Lower lobe of right lung (tissue), 2 donors: ENCODE measurements at regions not wholly inside any gene's neighbourhood (a gene's known extent, or its start where the extent isn't known, plus 50 kb on each side); places are given as distances from the start of the nearest gene placed in this dataset.
"Not testable (repeated sequence)": the region's sequence is repeated elsewhere in the genome, so short reads cannot be mapped to it uniquely, and the experiment has no call there.

Experiments used
- ATAC-seq, 2 donors: fragments of 200-7000 bp; cut with Tn5 transposase; one replicate each; pipeline ENCODE4 v1.9.1; 2020 to 2022; ENCODE audit warnings: mild to moderate bottlenecking in 2 of 2, moderate library complexity in 2 of 2
- DNase-seq: peaks from one replicate; pipeline ENCODE4 v3.0.0-alpha.2; 2020
- H3K27ac ChIP-seq: fragments of 200-600 bp; one replicate; pipeline ENCODE4 v1.8.0; 2022
- H3K27me3 ChIP-seq: fragments of 200-600 bp; one replicate; pipeline ENCODE4 v1.8.0; 2022; ENCODE audit warnings: low read depth
- H3K36me3 ChIP-seq: fragments of 200-600 bp; one replicate; pipeline ENCODE4 v1.8.0; 2022; ENCODE audit warnings: mild to moderate bottlenecking
- H3K4me1 ChIP-seq: fragments of 200-600 bp; one replicate; pipeline ENCODE4 v1.8.0; 2022
- H3K4me3 ChIP-seq: fragments of 200-600 bp; one replicate; pipeline ENCODE4 v1.8.0; 2022; ENCODE audit warnings: mild to moderate bottlenecking
- H3K9me3 ChIP-seq: fragments of 200-600 bp; one replicate; pipeline ENCODE4 v1.8.0; 2022
- intact Hi-C: fragments of 100-400 bp; cut with DNase I; formaldehyde crosslinking; loops from one replicate; pipeline ENCODE4 v1.11.0; 2022
- TF ChIP-seq, protein P1 (sequence below): fragments of 200-600 bp; IDR thresholded peaks from one replicate; pipeline ENCODE4 v1.8.0; 2022; ENCODE audit warnings: antibody characterized with exemption, mild to moderate bottlenecking
- donor health status: DM: no; HTN: yes; CAD: no; lungs with severe emphysema.

- Histone ChIP-seq H3K36me3 (no peaks in the 10 kb centered on the region), H3K4me1 (no peaks in the 10 kb centered on the region), H3K27ac (no peak overlapping the region), H3K27me3 (no peaks in the 10 kb centered on the region), H3K9me3 (no peaks in the 10 kb centered on the region), H3K4me3 (no peak overlapping the region)
- DNase-seq, result no peak
- no peak for ATAC-seq
- intact Hi-C loops, result no loop called here
- TF ChIP-seq, protein P1, sequence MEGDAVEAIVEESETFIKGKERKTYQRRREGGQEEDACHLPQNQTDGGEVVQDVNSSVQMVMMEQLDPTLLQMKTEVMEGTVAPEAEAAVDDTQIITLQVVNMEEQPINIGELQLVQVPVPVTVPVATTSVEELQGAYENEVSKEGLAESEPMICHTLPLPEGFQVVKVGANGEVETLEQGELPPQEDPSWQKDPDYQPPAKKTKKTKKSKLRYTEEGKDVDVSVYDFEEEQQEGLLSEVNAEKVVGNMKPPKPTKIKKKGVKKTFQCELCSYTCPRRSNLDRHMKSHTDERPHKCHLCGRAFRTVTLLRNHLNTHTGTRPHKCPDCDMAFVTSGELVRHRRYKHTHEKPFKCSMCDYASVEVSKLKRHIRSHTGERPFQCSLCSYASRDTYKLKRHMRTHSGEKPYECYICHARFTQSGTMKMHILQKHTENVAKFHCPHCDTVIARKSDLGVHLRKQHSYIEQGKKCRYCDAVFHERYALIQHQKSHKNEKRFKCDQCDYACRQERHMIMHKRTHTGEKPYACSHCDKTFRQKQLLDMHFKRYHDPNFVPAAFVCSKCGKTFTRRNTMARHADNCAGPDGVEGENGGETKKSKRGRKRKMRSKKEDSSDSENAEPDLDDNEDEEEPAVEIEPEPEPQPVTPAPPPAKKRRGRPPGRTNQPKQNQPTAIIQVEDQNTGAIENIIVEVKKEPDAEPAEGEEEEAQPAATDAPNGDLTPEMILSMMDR, result no peak
These were observed 67.8 kb upstream of the ABCD3 start for GRCh38 chr1:94350350-94350924.

DNA sequence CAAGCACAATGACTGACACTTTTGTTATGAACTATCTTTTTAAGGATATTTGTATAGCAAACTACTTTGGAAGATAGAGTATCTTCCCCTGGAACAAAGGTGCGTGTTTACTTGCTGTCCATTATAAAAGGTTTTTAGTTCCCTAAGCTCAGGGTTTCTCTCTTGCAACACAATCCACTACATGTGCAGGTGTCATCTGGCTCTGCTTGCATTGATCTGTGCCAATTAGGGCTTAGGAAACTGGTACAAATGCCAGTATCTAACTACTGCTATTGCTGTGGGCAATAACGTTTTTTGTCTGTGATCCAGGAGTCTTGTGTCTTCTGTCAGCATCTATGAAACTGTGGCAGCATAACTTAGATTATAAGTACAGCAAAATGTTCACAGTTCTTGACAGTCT, 68.3 kb upstream of the ABCD3 start:
- Histone ChIP-seq H3K9me3 (no peaks in the 10 kb centered on the region), H3K4me1 (no peaks in the 10 kb centered on the region), H3K4me3 (no peak overlapping the region), H3K27ac (no peak overlapping the region), H3K27me3 (no peaks in the 10 kb centered on the region), H3K36me3 (no peaks in the 10 kb centered on the region)
- DNase-seq (no peak), ATAC-seq (no peak)
- intact Hi-C loops, result no loop called here
- TF ChIP-seq, protein P1, result no peak

- H3K4me1 ChIP-seq, H3K4me3 ChIP-seq, H3K36me3 ChIP-seq, intact Hi-C loops, H3K9me3 ChIP-seq, H3K27me3 ChIP-seq, DNase-seq, H3K27ac ChIP-seq, ATAC-seq: not testable (repeated sequence)
These were observed 69.8 kb upstream of the ABCD3 start for GRCh38 chr1:94348386-94348785.

GRCh38 chr1:94345148-94345721, 73.0 kb upstream of the ABCD3 start:
- Histone ChIP-seq H3K4me3 (no peak overlapping the region), H3K36me3 (no peaks in the 10 kb centered on the region), H3K9me3 (no peaks in the 10 kb centered on the region), H3K27ac (no peak overlapping the region), H3K27me3 (no peaks in the 10 kb centered on the region), H3K4me1 (no peaks in the 10 kb centered on the region)
- no peak for ATAC-seq
- no peak for DNase-seq
- intact Hi-C loops, result no loop called here
- TF ChIP-seq, protein P1, result no peak

GRCh38 chr1:94342416-94342815, 75.8 kb upstream of the ABCD3 start:
- Histone ChIP-seq H3K4me1 (no peaks in the 10 kb centered on the region), H3K27me3 (no peaks in the 10 kb centered on the region), H3K36me3 (no peaks in the 10 kb centered on the region), H3K27ac (no peak overlapping the region), H3K4me3 (no peak overlapping the region), H3K9me3 (no peaks in the 10 kb centered on the region)
- no peak for DNase-seq
- TF ChIP-seq, protein P1, result no peak
- intact Hi-C loops, result no loop called here
- no peak for ATAC-seq

- intact Hi-C loops, result loop anchor here (5.0 to 10.0 kb wide), 2 partner anchors 95 to 297 kb away; no protein-coding TSS in a partner anchor
- H3K4me3 ChIP-seq, result no peak overlapping the region
- peaks cover 13% of the 10 kb centered on the region for H3K4me1 ChIP-seq
- H3K27me3 ChIP-seq, result no peaks in the 10 kb centered on the region
- no peaks in the 10 kb centered on the region for H3K9me3 ChIP-seq
- TF ChIP-seq, protein P1, result no peak
- no peak overlapping the region for H3K27ac ChIP-seq
- ATAC-seq, result no peak
- DNase-seq, result no peak
- H3K36me3 ChIP-seq, result no peaks in the 10 kb centered on the region
These were observed 78.8 kb upstream of the ABCD3 start for GRCh38 chr1:94339206-94339927.
